MM.1S (cell line): ENCODE measurements at regions not wholly inside any gene's neighbourhood (a gene's known extent, or its start where the extent isn't known, plus 50 kb on each side); places are given as distances from the start of the nearest gene placed in this dataset.

ENCODE experiments used
- EZH2 ChIP-seq: fragments of 300-600 bp; sonication (generic); optimal IDR thresholded peaks from 2 replicates; pipeline ENCODE3; 2017; ENCODE audit warnings: low read depth, mild to moderate bottlenecking, antibody characterized with exemption, low read length, mixed read lengths
- EZH2phosphoT487 ChIP-seq: fragments of 300-600 bp; sonication (generic); IDR thresholded peaks from 2 replicates; pipeline ENCODE4 v1.6.1; 2018; ENCODE audit warnings: antibody characterized with exemption, low read length
- TF ChIP-seq, protein P1 (sequence below): fragments of 300-600 bp; sonication (generic); IDR thresholded peaks from 2 replicates; pipeline ENCODE4 v1.5.1; 2016; ENCODE audit warnings: antibody characterized with exemption, low read length, mixed read lengths

DNA sequence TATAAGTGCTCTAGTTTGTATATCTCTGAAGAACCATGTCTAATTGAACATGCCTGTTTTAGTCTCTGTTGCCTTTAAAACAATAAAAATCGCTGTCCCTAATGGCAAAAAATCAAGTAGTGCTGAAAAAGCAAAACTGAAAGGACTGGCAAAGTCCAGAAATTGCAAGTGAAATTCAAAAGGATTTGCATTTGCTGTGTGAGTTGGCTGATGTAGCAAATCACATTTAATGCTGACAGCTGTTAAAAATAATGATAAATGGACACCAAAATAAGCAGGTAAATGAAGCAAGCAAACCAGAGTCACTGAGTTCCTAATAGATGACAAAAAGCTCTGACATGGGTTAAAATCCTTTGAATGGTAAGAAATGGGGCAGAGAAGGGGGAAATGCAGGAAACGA lies 874.1 kb downstream of the GRM8 start:
- TF ChIP-seq, protein P1, sequence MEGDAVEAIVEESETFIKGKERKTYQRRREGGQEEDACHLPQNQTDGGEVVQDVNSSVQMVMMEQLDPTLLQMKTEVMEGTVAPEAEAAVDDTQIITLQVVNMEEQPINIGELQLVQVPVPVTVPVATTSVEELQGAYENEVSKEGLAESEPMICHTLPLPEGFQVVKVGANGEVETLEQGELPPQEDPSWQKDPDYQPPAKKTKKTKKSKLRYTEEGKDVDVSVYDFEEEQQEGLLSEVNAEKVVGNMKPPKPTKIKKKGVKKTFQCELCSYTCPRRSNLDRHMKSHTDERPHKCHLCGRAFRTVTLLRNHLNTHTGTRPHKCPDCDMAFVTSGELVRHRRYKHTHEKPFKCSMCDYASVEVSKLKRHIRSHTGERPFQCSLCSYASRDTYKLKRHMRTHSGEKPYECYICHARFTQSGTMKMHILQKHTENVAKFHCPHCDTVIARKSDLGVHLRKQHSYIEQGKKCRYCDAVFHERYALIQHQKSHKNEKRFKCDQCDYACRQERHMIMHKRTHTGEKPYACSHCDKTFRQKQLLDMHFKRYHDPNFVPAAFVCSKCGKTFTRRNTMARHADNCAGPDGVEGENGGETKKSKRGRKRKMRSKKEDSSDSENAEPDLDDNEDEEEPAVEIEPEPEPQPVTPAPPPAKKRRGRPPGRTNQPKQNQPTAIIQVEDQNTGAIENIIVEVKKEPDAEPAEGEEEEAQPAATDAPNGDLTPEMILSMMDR: no peak
- no peak for TF ChIP-seq EZH2
- TF ChIP-seq EZH2phosphoT487: no peak
